ENCODE measurements at regions not wholly inside any gene's neighbourhood (a gene's known extent, or its start where the extent isn't known, plus 50 kb on each side); places are given as distances from the start of the nearest gene placed in this dataset.

DNA sequence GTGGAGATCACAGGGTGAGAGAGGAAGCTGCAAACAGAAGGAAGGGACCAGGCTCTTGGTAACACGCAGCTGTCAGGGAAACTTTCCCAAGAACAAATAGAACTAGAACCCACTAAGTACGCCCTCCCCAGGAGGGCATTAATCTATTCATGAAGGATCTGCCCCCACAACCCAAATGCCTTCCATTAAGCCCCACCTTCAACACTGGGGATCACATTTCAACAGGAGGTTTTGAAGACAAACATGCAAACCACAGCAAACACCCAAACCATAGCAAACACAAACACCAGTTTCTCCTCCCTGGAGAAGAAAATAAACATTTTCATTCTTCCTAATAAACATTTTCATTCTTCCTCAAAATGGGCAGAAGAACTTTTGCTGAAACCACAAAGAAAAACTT lies 329.6 kb downstream of the EFNB2 start:
- TF ChIP-seq, protein P1, sequence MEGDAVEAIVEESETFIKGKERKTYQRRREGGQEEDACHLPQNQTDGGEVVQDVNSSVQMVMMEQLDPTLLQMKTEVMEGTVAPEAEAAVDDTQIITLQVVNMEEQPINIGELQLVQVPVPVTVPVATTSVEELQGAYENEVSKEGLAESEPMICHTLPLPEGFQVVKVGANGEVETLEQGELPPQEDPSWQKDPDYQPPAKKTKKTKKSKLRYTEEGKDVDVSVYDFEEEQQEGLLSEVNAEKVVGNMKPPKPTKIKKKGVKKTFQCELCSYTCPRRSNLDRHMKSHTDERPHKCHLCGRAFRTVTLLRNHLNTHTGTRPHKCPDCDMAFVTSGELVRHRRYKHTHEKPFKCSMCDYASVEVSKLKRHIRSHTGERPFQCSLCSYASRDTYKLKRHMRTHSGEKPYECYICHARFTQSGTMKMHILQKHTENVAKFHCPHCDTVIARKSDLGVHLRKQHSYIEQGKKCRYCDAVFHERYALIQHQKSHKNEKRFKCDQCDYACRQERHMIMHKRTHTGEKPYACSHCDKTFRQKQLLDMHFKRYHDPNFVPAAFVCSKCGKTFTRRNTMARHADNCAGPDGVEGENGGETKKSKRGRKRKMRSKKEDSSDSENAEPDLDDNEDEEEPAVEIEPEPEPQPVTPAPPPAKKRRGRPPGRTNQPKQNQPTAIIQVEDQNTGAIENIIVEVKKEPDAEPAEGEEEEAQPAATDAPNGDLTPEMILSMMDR (IDR thresholded peaks at IDR 0.05) = no peak
- H3K27me3 Mint-ChIP-seq = no peaks in the 10 kb centered on the region
- DNase-seq = no peak
- H3K4me3 Mint-ChIP-seq = no peak overlapping the region
- H3K36me3 Mint-ChIP-seq (ENCODE audit: low read depth) = no peaks in the 10 kb centered on the region
- H3K9me3 Mint-ChIP-seq = no peaks in the 10 kb centered on the region
- H3K4me1 Mint-ChIP-seq (ENCODE audit: low read depth) = no peaks in the 10 kb centered on the region
- CTCF ChIA-PET = no interaction called here
- intact Hi-C loops (cut with micrococcal nuclease) = no loop called here
- POLR2A ChIA-PET = no interaction called here
- no peak overlapping the region for H3K27ac Mint-ChIP-seq
- no peak for ATAC-seq

DNA sequence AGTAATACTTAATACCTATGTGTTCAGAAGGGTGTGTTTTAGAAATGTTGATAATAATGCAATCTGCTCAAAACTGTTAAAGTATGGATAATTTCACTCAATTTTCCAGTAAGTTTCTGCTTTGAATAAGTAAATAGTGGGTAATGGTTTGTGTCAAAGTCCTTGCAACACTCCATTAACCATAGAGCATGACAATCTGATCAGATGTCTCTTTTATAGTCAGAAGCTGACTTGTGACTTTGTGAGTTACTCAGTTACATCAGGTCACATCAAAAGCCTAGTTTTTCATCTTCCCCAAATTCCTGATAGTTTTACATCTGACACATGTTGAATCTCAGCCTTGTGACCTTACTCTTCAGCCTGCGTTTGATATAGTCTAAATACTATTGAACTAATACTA lies 338.0 kb downstream of the EFNB2 start:
- TF ChIP-seq, protein P1 (IDR thresholded peaks at IDR 0.05) = no peak
- Mint-ChIP-seq H3K27me3 (no peaks in the 10 kb centered on the region), H3K4me1 (ENCODE audit: low read depth) (no peaks in the 10 kb centered on the region), H3K4me3 (no peak overlapping the region), H3K36me3 (ENCODE audit: low read depth) (no peaks in the 10 kb centered on the region), H3K27ac (no peak overlapping the region), H3K9me3 (peaks cover 1% of the 10 kb centered on the region)
- DNase-seq (no peak), ATAC-seq (no peak)
- ChIA-PET POLR2A (no interaction called here), CTCF (no interaction called here)
- intact Hi-C loops (cut with micrococcal nuclease) = no loop called here

DNA sequence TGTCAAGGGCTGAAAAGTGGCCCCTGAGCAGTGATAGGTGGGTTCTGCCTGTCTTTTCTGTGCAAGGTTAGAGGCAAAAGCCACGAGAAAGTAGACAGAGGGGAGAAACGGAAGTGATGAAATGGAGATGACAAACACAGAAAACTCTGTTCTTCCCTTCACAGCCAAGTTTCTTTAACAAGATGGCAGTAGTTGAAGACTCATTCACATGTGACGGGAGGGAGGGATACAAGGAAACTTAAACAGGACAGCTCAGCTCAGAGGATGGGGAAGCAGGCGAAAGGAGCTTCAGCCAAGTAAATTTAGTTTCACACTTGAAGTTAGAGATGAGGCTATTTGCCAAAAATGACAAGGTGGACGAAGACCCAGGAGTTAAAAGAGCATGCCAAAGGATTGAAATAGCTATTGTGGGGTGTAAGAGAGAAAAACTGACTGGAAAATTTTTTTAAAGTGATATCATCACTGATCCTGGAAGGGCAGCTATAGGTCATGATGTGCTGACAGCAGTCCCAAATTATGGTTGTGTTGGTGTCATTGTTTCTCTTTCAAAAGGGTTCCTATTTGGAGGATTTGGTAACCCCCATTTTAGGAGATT lies 347.9 kb downstream of the EFNB2 start:
- Mint-ChIP-seq H3K9me3 (peaks cover 2% of the 10 kb centered on the region), H3K4me1 (ENCODE audit: low read depth) (no peaks in the 10 kb centered on the region), H3K4me3 (no peak overlapping the region), H3K36me3 (ENCODE audit: low read depth) (no peaks in the 10 kb centered on the region), H3K27ac (no peak overlapping the region), H3K27me3 (no peaks in the 10 kb centered on the region)
- no peak for ATAC-seq
- TF ChIP-seq, protein P1 (IDR thresholded peaks at IDR 0.05) = no peak
- no peak for DNase-seq
- ChIA-PET POLR2A (no interaction called here), CTCF (interaction anchor here (1.1 kb wide), 1 partner anchor 12 kb away, joined by 3 read pairs; no protein-coding TSS in a partner anchor)
- intact Hi-C loops (cut with micrococcal nuclease) = no loop called here

DNA sequence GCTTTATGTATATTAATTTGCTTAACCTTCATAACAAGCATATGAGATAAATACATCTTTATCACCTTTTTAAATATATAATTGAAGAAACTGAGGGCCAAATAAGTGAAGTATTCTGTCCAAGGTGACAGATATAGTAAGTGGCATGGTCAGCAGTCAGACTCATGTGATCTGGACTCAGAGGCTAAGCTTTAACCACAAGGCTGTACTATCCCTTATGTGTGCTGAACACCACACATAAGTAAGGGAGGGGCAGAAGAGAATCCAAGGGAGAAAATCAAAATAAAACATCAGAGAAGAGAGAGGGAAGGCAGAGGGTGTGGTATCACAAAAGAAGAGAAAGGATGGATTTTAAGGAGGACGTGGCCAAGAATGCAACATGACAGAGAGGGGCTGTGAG lies 348.4 kb downstream of the EFNB2 start:
- H3K27me3 Mint-ChIP-seq = no peaks in the 10 kb centered on the region
- peaks cover 2% of the 10 kb centered on the region for H3K9me3 Mint-ChIP-seq
- TF ChIP-seq, protein P1 (IDR thresholded peaks at IDR 0.05) = no peak
- POLR2A ChIA-PET = no interaction called here
- ATAC-seq (no peak), DNase-seq (no peak)
- H3K4me1 Mint-ChIP-seq (ENCODE audit: low read depth) = no peaks in the 10 kb centered on the region
- H3K36me3 Mint-ChIP-seq (ENCODE audit: low read depth) = no peaks in the 10 kb centered on the region
- intact Hi-C loops (cut with micrococcal nuclease) = no loop called here
- H3K4me3 Mint-ChIP-seq = no peak overlapping the region
- CTCF ChIA-PET = interaction anchor here (1.1 kb wide), 1 partner anchor 12 kb away, joined by 3 read pairs; no protein-coding TSS in a partner anchor
- no peak overlapping the region for H3K27ac Mint-ChIP-seq

DNA sequence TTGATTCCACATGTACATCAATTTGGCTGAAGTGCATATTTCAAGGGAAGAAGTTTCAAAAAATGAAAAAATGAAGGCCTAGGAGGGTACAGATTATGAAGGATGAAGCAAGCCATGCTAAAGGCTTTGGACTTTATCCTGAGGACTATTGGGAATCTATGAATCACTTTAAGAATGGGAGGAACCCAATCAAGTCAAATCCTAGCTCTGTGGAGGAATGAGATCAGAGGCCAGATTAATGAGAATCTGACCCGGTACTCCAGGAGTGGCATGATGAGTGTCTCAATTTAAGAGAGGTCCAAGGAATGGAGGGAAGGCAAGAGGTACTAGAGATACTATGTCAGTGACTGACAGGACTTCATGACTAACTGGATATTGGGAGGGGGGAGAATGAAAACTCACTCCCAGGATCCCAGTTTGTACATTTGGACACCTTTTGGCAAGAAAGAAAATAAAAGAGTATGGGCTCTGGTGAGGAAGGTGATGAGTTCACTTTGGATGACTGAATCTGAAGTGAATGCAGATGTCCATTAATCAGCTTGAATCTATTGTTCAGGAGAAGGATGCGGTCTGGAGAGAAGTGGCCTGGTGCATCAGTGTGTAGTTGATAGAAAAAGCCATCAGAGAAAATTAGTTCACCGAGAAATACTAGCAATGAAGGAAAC lies 349.0 kb downstream of the EFNB2 start:
- no peak for DNase-seq
- H3K27me3 Mint-ChIP-seq = no peaks in the 10 kb centered on the region
- intact Hi-C loops (cut with micrococcal nuclease) = no loop called here
- TF ChIP-seq, protein P1 (IDR thresholded peaks at IDR 0.05) = no peak
- H3K4me1 Mint-ChIP-seq (ENCODE audit: low read depth) = no peaks in the 10 kb centered on the region
- peaks cover 2% of the 10 kb centered on the region for H3K9me3 Mint-ChIP-seq
- no peak overlapping the region for H3K4me3 Mint-ChIP-seq
- CTCF ChIA-PET = interaction anchor here (1.1 kb wide), 1 partner anchor 11 kb away, joined by 3 read pairs; no protein-coding TSS in a partner anchor
- ATAC-seq = no peak
- H3K36me3 Mint-ChIP-seq (ENCODE audit: low read depth) = no peaks in the 10 kb centered on the region
- H3K27ac Mint-ChIP-seq = no peak overlapping the region
- POLR2A ChIA-PET = no interaction called here

Data from activated CD8-positive, alpha-beta T cell treated with anti-CD3 and anti-CD28 coated beads for 36 hours (primary cell).